ENCODE measurements at regions not wholly inside any gene's neighbourhood (a gene's known extent, or its start where the extent isn't known, plus 50 kb on each side); places are given as distances from the start of the nearest gene placed in this dataset.
"Not testable (repeated sequence)": the region's sequence is repeated elsewhere in the genome, so short reads cannot be mapped to it uniquely, and the experiment has no call there.

DNA sequence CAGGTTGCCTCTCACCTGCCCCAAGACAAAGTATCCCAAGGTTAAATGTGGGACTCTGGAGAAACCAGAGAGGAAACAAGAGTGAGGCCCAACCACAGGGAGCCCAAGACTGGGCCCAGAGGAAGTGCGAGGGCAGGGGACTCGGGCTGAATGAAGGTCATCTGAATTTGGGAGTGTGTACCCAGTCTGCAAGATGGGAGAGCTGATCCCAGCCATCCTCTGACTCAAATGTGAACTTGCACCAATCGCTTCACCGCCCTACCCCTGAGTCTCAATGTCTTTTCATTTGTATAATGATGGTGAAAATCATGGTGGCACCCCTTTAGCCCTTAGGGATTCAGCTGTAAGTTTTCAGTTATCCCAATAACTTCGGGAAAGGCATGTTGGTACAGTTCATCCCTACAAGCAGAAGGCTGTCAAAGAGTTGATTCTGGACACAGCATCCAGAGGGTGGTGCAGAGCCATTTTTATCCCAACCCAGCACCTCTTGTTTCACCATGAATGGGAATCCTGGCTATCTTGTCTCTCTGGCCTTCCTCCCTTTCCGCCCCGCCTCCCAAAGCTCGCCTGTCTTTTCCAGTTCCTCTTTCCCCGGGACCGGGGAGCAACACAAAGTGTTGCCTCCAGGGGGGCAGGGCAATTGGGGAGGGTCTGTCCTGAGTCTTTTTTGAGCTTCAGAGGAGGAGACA is 123.4 kb downstream of the NUFIP1 start:
- Histone ChIP-seq H3K9me2 (ENCODE audit: insufficient read depth) (no peaks in the 10 kb centered on the region), H4K20me1 (ENCODE audit: insufficient read depth) (no peaks in the 10 kb centered on the region), H2AFZ (ENCODE audit: low read depth, low read length, poor library complexity, severe bottlenecking) (no peak overlapping the region), H3K9ac (ENCODE audit: low read length) (no peak overlapping the region), H3K27me3 (ENCODE audit: insufficient read depth, low read length) (no peaks in the 10 kb centered on the region), H3K79me2 (ENCODE audit: insufficient read depth, low read length) (no peaks in the 10 kb centered on the region), H3K4me2 (ENCODE audit: low read length) (no peak overlapping the region), H3K4me1 (ENCODE audit: control insufficient read depth in 1 of 2, insufficient read depth in 2 of 2, low read length in 2 of 2) (no peaks in the 10 kb centered on the region), H3K36me3 (ENCODE audit: control insufficient read depth in 1 of 2, insufficient read depth in 2 of 2, low read length in 2 of 2) (no peaks in the 10 kb centered on the region), H3K27ac (ENCODE audit: low read depth, low read length) (no peak overlapping the region), H3K9me3 (ENCODE audit: control insufficient read depth in 1 of 2, insufficient read depth in 1 of 2, low read depth in 1 of 2, low read length in 2 of 2) (no peaks in the 10 kb centered on the region), H3K4me3 (replicated peaks in 1 of 2; ENCODE audit: low read depth in 1 of 2, low read length in 2 of 2) (no peak overlapping the region)
- RAD21 ChIA-PET (ENCODE audit: low non-redundant PET in 1 of 2, low total read pairs in 2 of 2, uncharacterized antibody in 2 of 2, unreplicated experiment in 2 of 2), result no interaction called here
- no TSS peak for BruUV-seq (replicated peaks)
- DNase-seq (ENCODE audit: low read depth, low spot score), result no peak
- intact Hi-C loops (cut with micrococcal nuclease), result no loop called here
- POLR2A ChIA-PET, result no interaction called here
- TF ChIP-seq TCF7L2 (IDR thresholded peaks at IDR 0.05; ENCODE audit: borderline replicate concordance, extremely low read depth, insufficient read depth, insufficient read length) (no peak), EZH2phosphoT487 (IDR thresholded peaks at IDR 0.05; ENCODE audit: borderline replicate concordance) (no peak), YY1 (IDR thresholded peaks at IDR 0.05; ENCODE audit: extremely low read depth, insufficient replicate concordance, low read depth, low read length) (no peak), JUND (IDR thresholded peaks at IDR 0.05) (no peak), POLR2A (IDR thresholded peaks at IDR 0.05; ENCODE audit: borderline replicate concordance, extremely low read depth, insufficient read depth, insufficient read length) (no peak)
- TF ChIP-seq, protein P1, sequence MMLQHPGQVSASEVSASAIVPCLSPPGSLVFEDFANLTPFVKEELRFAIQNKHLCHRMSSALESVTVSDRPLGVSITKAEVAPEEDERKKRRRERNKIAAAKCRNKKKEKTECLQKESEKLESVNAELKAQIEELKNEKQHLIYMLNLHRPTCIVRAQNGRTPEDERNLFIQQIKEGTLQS (IDR thresholded peaks at IDR 0.05), result no peak
- TF ChIP-seq, protein P2, sequence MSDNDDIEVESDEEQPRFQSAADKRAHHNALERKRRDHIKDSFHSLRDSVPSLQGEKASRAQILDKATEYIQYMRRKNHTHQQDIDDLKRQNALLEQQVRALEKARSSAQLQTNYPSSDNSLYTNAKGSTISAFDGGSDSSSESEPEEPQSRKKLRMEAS (IDR thresholded peaks at IDR 0.05), result no peak
- CTCF ChIA-PET, result no interaction called here
- ATAC-seq, result no peak

- H3K9ac ChIP-seq (ENCODE audit: low read length); H3K9me3 ChIP-seq (ENCODE audit: control insufficient read depth in 1 of 2, insufficient read depth in 1 of 2, low read depth in 1 of 2, low read length in 2 of 2); H3K79me2 ChIP-seq (ENCODE audit: insufficient read depth, low read length); H3K4me3 ChIP-seq (replicated peaks in 1 of 2; ENCODE audit: low read depth in 1 of 2, low read length in 2 of 2); intact Hi-C loops (cut with micrococcal nuclease); H3K4me2 ChIP-seq (ENCODE audit: low read length); H4K20me1 ChIP-seq (ENCODE audit: insufficient read depth); CTCF ChIA-PET; BruUV-seq (replicated peaks); H3K36me3 ChIP-seq (ENCODE audit: control insufficient read depth in 1 of 2, insufficient read depth in 2 of 2, low read length in 2 of 2); DNase-seq (ENCODE audit: low read depth, low spot score); H3K27ac ChIP-seq (ENCODE audit: low read depth, low read length); H3K9me2 ChIP-seq (ENCODE audit: insufficient read depth); ATAC-seq; RAD21 ChIA-PET (ENCODE audit: low non-redundant PET in 1 of 2, low total read pairs in 2 of 2, uncharacterized antibody in 2 of 2, unreplicated experiment in 2 of 2); POLR2A ChIA-PET; H3K4me1 ChIP-seq (ENCODE audit: control insufficient read depth in 1 of 2, insufficient read depth in 2 of 2, low read length in 2 of 2); H2AFZ ChIP-seq (ENCODE audit: low read depth, low read length, poor library complexity, severe bottlenecking); H3K27me3 ChIP-seq (ENCODE audit: insufficient read depth, low read length): not testable (repeated sequence)
These were observed 125.6 kb downstream of the NUFIP1 start for GRCh38 chr13:44863641-44864040.

Data from HCT116 (cell line).